ENCODE measurements at regions not wholly inside any gene's neighbourhood (a gene's known extent, or its start where the extent isn't known, plus 50 kb on each side); places are given as distances from the start of the nearest gene placed in this dataset.

DNA sequence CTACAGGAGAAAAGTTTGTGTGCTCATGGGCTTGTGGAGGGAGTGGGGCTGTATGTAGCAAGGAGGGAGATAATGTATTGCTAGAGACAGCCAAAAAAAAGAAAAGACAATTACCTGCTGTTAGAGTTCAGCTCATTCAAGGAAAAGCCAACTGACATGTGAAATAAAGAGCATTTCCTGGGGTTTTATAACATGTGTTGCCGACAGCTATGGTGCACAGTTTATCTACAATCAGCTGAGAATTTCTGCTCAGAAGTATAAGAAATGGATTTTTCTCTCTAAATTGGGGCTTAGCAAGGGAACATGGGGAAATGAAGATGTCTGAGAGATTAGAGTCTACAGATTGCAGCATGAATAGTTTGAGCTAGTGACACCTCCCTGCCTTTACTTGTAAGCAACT, 674.1 kb downstream of the SUCLG1 start:
- no peak for ATAC-seq
- DNase-seq (ENCODE audit: missing footprints), result no peak
- intact Hi-C loops (cut with DNase I), result no loop called here

DNA sequence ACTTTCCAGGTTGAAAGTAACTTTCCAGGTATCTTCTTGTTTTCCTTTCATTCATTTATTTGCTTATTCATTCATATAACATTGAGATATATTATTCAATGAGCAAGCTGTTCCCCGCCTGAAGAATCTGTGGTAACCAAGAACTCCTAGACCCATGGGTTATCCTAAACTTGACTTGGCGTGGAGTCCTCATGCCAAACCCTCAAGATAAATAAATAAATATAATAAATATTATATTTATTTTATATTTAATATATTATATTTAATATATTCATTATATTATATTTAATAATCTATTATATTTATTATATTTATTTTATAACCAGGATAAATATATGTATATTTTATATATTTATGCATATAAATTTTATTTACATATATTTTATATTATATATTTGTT, 674.8 kb downstream of the SUCLG1 start:
- intact Hi-C loops (cut with DNase I), result no loop called here
- DNase-seq (ENCODE audit: missing footprints) (no peak), ATAC-seq (no peak)

DNA sequence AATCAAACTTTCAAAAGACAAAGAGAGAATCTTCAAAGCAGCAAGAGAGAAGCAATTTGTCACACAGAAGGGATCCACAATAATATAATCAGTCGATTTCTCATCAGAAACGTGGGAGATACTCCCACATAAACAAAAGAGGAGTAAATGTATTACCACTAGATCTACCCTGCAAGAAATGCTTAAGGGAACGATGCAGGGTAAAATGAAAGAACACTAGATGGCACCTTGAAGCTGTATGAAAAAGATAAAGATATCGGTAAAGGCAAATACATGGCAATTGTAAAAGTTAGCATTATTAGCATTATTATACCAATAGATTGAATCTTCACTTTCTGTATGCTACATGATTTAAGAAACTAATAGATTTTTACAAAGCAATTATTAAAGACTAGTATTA, 677.0 kb downstream of the SUCLG1 start:
- DNase-seq (ENCODE audit: missing footprints) (no peak), ATAC-seq (no peak)
- intact Hi-C loops (cut with DNase I), result no loop called here

DNA sequence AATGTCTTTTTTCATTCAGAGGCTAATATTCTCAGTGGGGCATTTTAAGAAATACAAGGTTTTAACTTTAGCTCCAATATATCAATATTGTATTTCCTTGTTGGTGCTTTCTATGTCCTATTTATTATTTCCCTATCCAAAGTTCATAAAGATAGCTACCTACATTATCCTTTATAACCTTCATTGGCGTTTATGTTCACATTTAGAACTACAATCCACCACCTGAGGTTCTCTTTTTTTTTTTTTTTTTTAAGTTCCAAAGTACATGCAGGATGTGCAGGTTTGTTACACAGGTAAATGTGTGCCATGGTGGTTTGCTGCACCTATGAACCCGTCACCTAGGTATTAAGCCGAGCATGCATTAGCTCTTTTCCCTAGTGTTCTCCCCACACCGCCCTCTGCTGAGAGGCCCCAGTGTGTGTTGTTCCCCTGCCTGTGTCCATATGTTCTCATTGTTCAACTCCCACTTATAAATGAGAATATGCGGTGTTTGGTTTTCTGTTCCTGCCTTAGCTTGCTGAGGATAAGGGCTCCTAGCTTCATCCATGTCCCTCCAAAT, 694.6 kb downstream of the SUCLG1 start:
- DNase-seq (ENCODE audit: missing footprints), result no peak
- no peak for ATAC-seq
- intact Hi-C loops (cut with DNase I), result no loop called here

- no peak for DNase-seq (ENCODE audit: missing footprints)
- ATAC-seq, result no peak
- intact Hi-C loops (cut with DNase I), result no loop called here
Observed at GRCh38 chr2:83757329-83757728, 701.8 kb downstream of the SUCLG1 start.

- ATAC-seq (no peak), DNase-seq (ENCODE audit: missing footprints) (no peak)
- intact Hi-C loops (cut with DNase I), result no loop called here
Observed at GRCh38 chr2:83756219-83756618, 702.9 kb downstream of the SUCLG1 start.

GRCh38 chr2:83747141-83747540, 711.9 kb downstream of the SUCLG1 start:
- no peak for ATAC-seq
- no peak for DNase-seq (ENCODE audit: missing footprints)
- intact Hi-C loops (cut with DNase I), result no loop called here

DNA sequence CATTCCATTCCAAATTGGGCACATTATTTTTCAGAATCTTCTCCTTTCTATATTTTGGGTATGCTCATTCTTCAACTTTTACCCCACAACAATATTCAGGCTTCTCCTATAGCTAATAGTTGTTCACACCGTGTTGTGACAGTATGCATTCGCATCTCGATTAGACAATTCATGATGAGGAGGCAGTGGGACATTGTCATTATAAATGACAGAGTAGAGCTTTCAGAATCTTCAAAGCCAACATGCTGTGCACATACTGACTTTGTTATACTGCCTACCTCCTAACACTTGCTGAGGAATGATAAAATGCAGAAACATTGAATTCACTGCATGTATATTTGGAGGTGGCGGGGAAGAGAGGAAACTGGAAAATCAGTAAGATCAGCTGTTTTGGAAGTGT, 714.2 kb downstream of the SUCLG1 start:
- intact Hi-C loops (cut with DNase I), result no loop called here

DNA sequence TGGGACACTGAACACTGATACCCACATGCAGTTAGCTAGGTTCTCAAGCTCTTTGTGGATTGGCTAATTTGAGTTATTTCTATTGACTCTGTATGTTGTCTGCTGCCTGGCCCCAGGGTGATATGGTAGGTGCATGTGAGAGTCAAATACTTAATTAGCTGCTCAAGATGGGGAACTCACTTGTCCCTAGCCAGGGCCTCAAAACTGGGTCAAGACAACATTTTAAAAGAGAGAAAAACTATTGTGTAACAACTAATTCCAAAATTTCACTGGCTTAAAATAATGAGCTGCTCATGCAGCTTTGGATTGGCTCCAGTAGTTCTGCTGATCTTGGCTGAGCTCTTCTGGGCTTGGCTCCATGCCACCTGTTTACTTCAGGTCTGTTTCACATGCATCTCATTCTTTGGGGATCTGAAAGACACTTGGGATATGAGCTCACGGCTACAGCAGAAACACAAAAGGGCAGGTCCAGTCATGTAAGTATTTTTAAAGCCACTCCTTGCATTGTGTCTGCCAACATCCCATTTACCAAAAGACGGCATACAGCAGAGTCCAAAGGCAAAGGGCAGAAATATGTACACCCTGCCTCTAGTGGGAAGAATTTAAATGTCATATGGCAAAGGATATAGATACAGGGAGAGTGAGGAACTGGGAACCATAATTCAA, 716.8 kb downstream of the SUCLG1 start:
- peak; percentile 89 for ATAC-seq
- peak; percentile 55 for DNase-seq (ENCODE audit: missing footprints)
- intact Hi-C loops (cut with DNase I), result no loop called here

More for the DNA sequence above, 714.2 kb downstream of the SUCLG1 start:
- ATAC-seq (no peak), DNase-seq (ENCODE audit: missing footprints) (no peak)

DNA sequence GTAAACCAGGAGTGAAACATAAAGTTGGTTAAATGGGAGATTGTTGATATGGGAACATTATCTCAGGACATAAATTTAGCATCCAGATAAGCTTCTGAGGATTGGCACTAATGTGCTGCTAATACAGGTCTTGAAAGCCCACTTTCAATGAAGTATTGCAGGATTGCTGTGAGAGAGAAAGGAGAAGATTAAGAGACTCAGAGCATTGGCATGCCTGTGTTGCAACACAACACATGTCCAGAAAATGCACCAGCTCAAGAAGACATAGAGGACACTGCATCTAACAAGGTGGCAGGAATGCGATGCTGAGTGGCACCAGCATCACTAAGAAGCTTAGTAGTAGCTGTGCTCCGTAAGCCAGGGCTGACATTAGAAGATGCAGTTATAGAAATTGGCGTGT, 728.9 kb downstream of the SUCLG1 start:
- ATAC-seq, result no peak
- intact Hi-C loops (cut with DNase I), result no loop called here
- DNase-seq (ENCODE audit: missing footprints), result no peak

DNA sequence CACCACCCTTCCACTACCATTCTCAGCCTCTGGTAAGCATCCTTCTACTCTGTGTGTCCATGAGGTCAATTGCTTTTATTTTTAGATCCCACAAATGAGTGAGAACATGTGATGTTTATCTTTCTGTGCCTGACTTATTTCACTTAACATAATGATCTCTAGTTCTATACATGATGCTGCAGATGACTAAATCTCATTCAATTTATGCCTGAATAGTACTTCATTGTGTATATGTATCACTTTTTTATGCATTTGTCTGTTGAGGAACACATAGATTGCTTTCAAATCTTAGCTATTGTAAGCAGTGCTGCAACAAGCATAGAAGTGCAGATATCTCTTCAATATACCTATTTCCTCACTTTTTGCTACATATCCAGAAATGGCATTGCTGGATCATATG, 733.3 kb downstream of the SUCLG1 start:
- DNase-seq (ENCODE audit: missing footprints), result no peak
- intact Hi-C loops (cut with DNase I), result no loop called here
- ATAC-seq, result no peak

DNA sequence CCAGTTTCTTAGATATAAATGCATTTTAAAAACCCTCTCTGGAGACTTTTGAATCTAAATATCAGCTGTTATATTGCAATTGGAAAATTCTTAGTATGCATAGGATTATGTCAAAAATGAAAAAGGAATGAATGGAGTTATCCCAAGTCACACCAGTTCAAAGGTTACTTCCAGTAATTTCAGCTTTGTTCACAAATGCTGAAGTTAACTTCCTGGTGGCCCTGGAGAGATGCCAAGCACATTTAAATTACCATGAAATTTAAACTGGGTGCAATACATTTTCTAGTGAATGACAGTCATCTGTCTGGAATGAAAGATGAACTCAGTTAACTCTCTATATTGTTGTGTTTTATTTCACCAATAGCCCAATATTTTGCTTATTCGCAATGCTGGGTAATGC, 753.9 kb downstream of the SUCLG1 start:
- intact Hi-C loops (cut with DNase I), result no loop called here
- DNase-seq (ENCODE audit: missing footprints), result no peak
- no peak for ATAC-seq

DNA sequence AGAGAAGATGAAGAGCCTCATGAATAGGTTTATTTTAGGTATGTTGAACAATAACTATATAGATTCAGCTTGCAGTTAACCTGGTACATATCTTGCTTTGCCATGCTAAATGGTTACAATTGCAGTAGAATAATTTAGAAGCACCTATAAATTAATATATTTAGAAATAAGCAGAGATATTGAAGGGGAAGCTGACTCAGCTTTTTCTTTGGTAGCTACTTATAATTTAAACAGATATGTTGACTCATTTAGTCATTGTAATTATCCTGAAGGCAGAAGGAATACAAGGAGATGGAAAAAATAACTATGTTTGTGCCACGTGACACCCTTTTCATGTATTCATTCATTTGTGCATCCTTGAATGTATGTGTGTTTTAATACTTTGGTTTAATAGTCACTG, 755.5 kb downstream of the SUCLG1 start:
- intact Hi-C loops (cut with DNase I), result no loop called here
- no peak for ATAC-seq
- DNase-seq (ENCODE audit: missing footprints), result no peak

DNA sequence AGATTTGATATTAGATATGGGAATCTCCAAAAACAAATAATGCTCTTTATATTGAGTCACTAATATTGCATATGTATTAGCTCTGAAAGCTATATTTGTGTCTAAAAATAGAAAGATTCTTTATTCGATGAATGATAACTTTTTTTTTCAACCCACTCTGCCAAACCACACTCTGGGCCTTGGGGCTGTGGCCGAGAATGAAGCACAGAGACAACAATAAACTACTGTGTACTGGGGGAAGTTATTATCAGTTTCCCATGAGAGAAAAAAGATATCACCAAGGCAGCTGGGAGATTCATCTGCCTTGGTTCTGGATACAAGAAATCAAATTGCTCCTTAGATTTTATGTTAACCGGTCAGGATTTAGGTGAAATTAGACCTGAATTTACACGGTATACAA, 762.2 kb downstream of the SUCLG1 start:
- no peak for DNase-seq (ENCODE audit: missing footprints)
- intact Hi-C loops (cut with DNase I), result no loop called here
- no peak for ATAC-seq

DNA sequence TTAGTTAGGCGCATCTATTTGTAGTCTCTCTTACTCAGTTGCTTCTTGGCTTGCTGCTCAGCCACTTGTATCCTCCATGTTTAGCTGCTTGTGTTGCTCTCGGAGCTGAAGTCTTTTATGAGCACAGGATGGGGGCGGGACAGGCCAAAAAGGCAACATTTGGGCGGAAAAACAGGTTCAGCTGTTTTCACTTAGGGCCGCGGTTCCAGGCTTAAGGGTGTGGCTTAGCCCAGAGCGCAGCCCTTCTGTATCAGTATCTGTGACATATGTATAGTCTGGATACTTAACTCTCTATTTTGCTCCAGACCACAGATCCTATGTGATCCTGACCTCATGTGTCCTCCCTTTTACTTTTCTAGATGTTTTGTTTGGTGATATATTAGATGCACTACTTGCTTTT, 763.5 kb downstream of the SUCLG1 start:
- intact Hi-C loops (cut with DNase I), result no loop called here
- ATAC-seq (no peak), DNase-seq (ENCODE audit: missing footprints) (no peak)

DNA sequence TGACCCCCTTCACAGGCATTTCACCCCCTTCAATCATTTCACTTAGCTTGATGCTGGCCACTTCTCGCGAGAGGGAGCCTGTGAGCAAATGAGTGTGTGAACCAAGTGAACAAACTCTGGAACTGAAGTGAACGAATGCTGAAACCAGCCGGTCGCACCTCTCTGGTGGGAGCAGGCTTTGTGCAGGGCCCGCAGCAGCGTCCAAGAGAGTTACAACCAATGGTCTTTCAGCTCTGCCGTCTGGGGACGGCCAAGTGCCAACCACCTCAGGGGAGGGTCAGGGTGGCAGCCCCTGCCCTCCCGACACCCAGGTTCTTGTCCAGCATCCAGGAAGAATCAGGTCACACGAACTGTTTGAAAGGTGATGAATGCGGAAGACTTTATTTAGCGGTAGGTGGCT, 764.0 kb downstream of the SUCLG1 start:
- DNase-seq (ENCODE audit: missing footprints) (peak; percentile 59), ATAC-seq (no peak)
- intact Hi-C loops (cut with DNase I), result no loop called here

DNA sequence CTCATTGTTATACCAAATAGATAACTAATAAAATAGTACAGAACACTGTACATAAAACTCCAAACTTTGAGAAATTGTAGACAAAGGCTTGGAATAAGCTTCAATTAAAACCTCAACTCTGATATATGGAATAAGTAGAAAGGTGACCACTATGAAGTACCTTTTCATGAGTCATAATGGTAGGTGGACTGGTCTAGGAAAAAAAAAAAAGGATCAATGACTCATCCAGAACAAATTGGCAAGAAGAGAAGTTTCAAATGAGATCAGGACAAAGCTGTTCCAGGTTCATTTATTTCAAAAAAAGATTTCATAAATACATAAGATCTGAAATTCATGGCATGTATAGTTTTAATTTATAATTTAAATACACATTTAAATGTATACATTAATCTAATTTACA, 769.7 kb downstream of the SUCLG1 start:
- DNase-seq (ENCODE audit: missing footprints) (no peak), ATAC-seq (no peak)
- intact Hi-C loops (cut with DNase I), result no loop called here

GRCh38 chr2:83686863-83687262, 772.2 kb downstream of the SUCLG1 start:
- DNase-seq (ENCODE audit: missing footprints) (no peak), ATAC-seq (no peak)
- intact Hi-C loops (cut with DNase I), result no loop called here

DNA sequence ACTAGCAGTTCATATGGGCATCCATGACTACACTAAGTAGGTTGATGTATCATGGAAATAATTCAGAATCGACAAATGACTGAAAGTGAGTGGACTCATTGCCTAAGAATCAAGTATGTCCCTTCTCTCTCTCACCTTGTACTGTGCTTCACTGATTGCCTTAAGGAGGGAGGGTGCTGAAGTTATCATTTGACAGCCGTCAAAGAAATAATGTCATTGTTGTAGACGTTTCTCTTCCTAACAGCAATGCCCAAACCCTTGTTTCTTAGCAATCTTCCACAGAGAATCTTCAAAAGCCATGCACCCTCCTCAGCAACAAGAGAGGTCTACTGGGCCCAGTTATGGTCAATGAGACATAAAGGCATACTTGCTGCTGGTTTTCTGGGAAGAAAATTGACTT, 785.0 kb downstream of the SUCLG1 start:
- DNase-seq (ENCODE audit: missing footprints) (no peak), ATAC-seq (no peak)
- intact Hi-C loops (cut with DNase I), result no loop called here

DNA sequence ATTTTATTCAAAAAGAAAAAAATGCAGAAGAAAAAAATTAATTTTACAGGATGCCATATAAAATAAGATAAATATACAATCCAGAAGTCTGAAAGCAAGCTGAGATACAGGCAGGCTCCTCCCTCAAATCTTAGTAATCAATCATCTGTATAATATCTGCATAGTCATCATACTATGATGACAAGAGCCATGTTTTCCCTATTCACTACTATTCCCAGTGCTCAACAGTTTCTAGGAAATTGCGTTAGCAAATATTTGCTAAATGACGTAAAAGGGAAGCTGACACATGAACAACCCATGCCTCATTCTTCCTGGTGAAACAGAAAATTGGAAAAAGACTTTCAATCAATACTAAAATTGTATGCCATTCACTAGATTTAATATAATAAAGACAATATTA, 793.2 kb downstream of the SUCLG1 start:
- peak; percentile 44 for ATAC-seq
- intact Hi-C loops (cut with DNase I), result no loop called here

GRCh38 chr2:83665154-83665553, 793.9 kb downstream of the SUCLG1 start:
- DNase-seq (ENCODE audit: missing footprints) (no peak), ATAC-seq (no peak)
- intact Hi-C loops (cut with DNase I), result no loop called here

More for the DNA sequence above, 793.2 kb downstream of the SUCLG1 start:
- no peak for DNase-seq (ENCODE audit: missing footprints)
